Neural cell (in vitro differentiated cells): ENCODE measurements at regions not wholly inside any gene's neighbourhood (a gene's known extent, or its start where the extent isn't known, plus 50 kb on each side); places are given as distances from the start of the nearest gene placed in this dataset.

Experiments used
- H2AFZ ChIP-seq: fragments of 200-600, 300-800 bp; sonication (generic), shearing (Covaris generic); 2 replicates; pipeline ENCODE4 v1.6.0; 2014; ENCODE audit warnings: low read depth, mild to moderate bottlenecking, antibody characterized with exemption, low read length, moderate library complexity
- H3F3A ChIP-seq: fragments of 200-600 bp; shearing (Covaris generic); 2 replicates; pipeline ENCODE4 v1.6.1; 2016; ENCODE audit warnings: mild to moderate bottlenecking, moderate library complexity, mixed read lengths, antibody characterized with exemption, low read length; ENCODE audit not compliant: insufficient read depth, poor library complexity, severe bottlenecking
- H3K27ac ChIP-seq: fragments of 200-600, 300-800 bp; sonication (generic), shearing (Covaris generic); 2 replicates; pipeline ENCODE4 v1.5.1; 2014; ENCODE audit warnings: mild to moderate bottlenecking, low read length, moderate library complexity
- H3K27me3 ChIP-seq: fragments of 300-800, 200-600 bp; sonication (generic), shearing (Covaris generic); 2 replicates; pipeline ENCODE4 v1.6.0; 2014; ENCODE audit warnings: mild to moderate bottlenecking, low read depth, low read length, moderate library complexity; ENCODE audit not compliant: insufficient read depth
- H3K36me3 ChIP-seq: fragments of 300-800, 200-600 bp; sonication (generic), shearing (Covaris generic); 2 replicates; pipeline ENCODE4 v1.5.1; 2014; ENCODE audit warnings: mild to moderate bottlenecking, antibody characterized with exemption, low read length, moderate library complexity; ENCODE audit not compliant: insufficient read depth
- H3K4me2 ChIP-seq: fragments of 300-800, 200-600 bp; sonication (generic), shearing (Covaris generic); 2 replicates; pipeline ENCODE4 v1.6.0; 2014; ENCODE audit warnings: mild to moderate bottlenecking, low read length
- H3K4me3 ChIP-seq: fragments of 300-800, 200-600 bp; sonication (generic), shearing (Covaris generic); 2 replicates; pipeline ENCODE4 v1.5.1; 2014; ENCODE audit warnings: mild to moderate bottlenecking, low read length, moderate library complexity
- H3K79me2 ChIP-seq: fragments of 200-600 bp; shearing (Covaris generic); replicated peaks from 2 replicates; pipeline ENCODE4 v1.6.0; 2014; ENCODE audit warnings: mild to moderate bottlenecking, low read length, moderate library complexity; ENCODE audit not compliant: insufficient read depth
- H3K9ac ChIP-seq: fragments of 300-800, 200-600 bp; sonication (generic), shearing (Covaris generic); 2 replicates; pipeline ENCODE4 v1.6.1; 2016; ENCODE audit warnings: mild to moderate bottlenecking, low read length, mixed read lengths
- H3K9me2 ChIP-seq: fragments of 200-600 bp; shearing (Covaris generic); 2 replicates; pipeline ENCODE4 v1.6.1; 2016; ENCODE audit warnings: mild to moderate bottlenecking, low read length, mixed read lengths; ENCODE audit not compliant: insufficient read depth
- H3K9me3 ChIP-seq: fragments of 200-600, 300-800 bp; sonication (generic), shearing (Covaris generic); 2 replicates; pipeline ENCODE4 v1.6.1; 2016; ENCODE audit warnings: mild to moderate bottlenecking, mixed run types, low read length, moderate library complexity, mixed read lengths
- H4K20me1 ChIP-seq: fragments of 200-600 bp; shearing (Covaris generic); 2 replicates; pipeline ENCODE4 v1.6.1; 2016; ENCODE audit warnings: mild to moderate bottlenecking, mixed run types; ENCODE audit not compliant: insufficient read depth
- CTCF ChIP-seq: fragments of 450-650 bp; IDR thresholded peaks from 2 replicates; pipeline ENCODE4 v1.5.1; 2014; ENCODE audit warnings: antibody characterized with exemption, mild to moderate bottlenecking, moderate library complexity; ENCODE audit not compliant: poor library complexity, severe bottlenecking
- EP300 ChIP-seq: fragments of 450-650 bp; conservative IDR thresholded peaks from 2 replicates; pipeline ENCODE4 v1.6.1; 2014; ENCODE audit warnings: antibody characterized with exemption, mild to moderate bottlenecking, moderate library complexity; ENCODE audit not compliant: poor library complexity, severe bottlenecking
- EZH2 ChIP-seq: fragments of 200-600, 300-800 bp; shearing (Covaris generic), sonication (generic); IDR thresholded peaks from 2 replicates; pipeline ENCODE4 v1.6.1; 2014; ENCODE audit warnings: antibody characterized with exemption, low read length, borderline replicate concordance, mild to moderate bottlenecking; ENCODE audit not compliant: insufficient read depth, poor library complexity, severe bottlenecking
- MXI1 ChIP-seq: fragments of 450-650 bp; conservative IDR thresholded peaks from 2 replicates; pipeline ENCODE4 v1.6.1; 2014; ENCODE audit warnings: antibody characterized with exemption, mild to moderate bottlenecking; ENCODE audit not compliant: poor library complexity, severe bottlenecking
- POLR2AphosphoS5 ChIP-seq: IDR thresholded peaks from 2 replicates; pipeline ENCODE4 v1.6.1; 2012
- RAD21 ChIP-seq: fragments of 450-650 bp; conservative IDR thresholded peaks from 2 replicates; pipeline ENCODE4 v1.6.1; 2014; ENCODE audit warnings: antibody characterized with exemption, mild to moderate bottlenecking, moderate library complexity
- REST ChIP-seq: IDR thresholded peaks from 2 replicates; pipeline ENCODE4 v1.6.1; 2012; ENCODE audit warnings: borderline replicate concordance
- SMC3 ChIP-seq: fragments of 450-650 bp; conservative IDR thresholded peaks from 2 replicates; pipeline ENCODE4 v1.6.1; 2014; ENCODE audit warnings: antibody characterized with exemption, mild to moderate bottlenecking, moderate library complexity; ENCODE audit not compliant: poor library complexity
- TAF1 ChIP-seq: IDR thresholded peaks from 2 replicates; pipeline ENCODE4 v1.6.1; 2012; ENCODE audit warnings: low read depth

GRCh38 chr13:84029396-84029795 lies 147.1 kb upstream of the SLITRK1 start:
- no peaks in the 10 kb centered on the region for H3K79me2 ChIP-seq
- H2AFZ ChIP-seq = no peak overlapping the region
- H3K27me3 ChIP-seq = no peaks in the 10 kb centered on the region
- no peaks in the 10 kb centered on the region for H3K9me2 ChIP-seq
- H3K9me3 ChIP-seq = no peaks in the 10 kb centered on the region
- no peaks in the 10 kb centered on the region for H3F3A ChIP-seq
- H3K9ac ChIP-seq = no peak overlapping the region
- TF ChIP-seq RAD21 (no peak), EZH2 (no peak), CTCF (no peak), POLR2AphosphoS5 (no peak), MXI1 (no peak), TAF1 (no peak), SMC3 (no peak)
- no peak overlapping the region for H3K27ac ChIP-seq
- no peaks in the 10 kb centered on the region for H3K36me3 ChIP-seq
- no peaks in the 10 kb centered on the region for H4K20me1 ChIP-seq
- H3K4me3 ChIP-seq = no peak overlapping the region
- H3K4me2 ChIP-seq = no peak overlapping the region

- Histone ChIP-seq H3K9ac (no peak overlapping the region), H3K9me2 (no peaks in the 10 kb centered on the region), H3K36me3 (no peaks in the 10 kb centered on the region), H3K9me3 (no peaks in the 10 kb centered on the region), H2AFZ (no peak overlapping the region), H3K4me2 (no peak overlapping the region), H3K27me3 (no peaks in the 10 kb centered on the region), H3K4me3 (no peak overlapping the region), H3K27ac (no peak overlapping the region), H4K20me1 (no peaks in the 10 kb centered on the region), H3F3A (no peaks in the 10 kb centered on the region), H3K79me2 (no peaks in the 10 kb centered on the region)
- TF ChIP-seq RAD21 (no peak), TAF1 (no peak)
Observed at GRCh38 chr13:84025824-84026223, 143.6 kb upstream of the SLITRK1 start.

- no peak for TF ChIP-seq EZH2
- no peak for TF ChIP-seq RAD21
- TF ChIP-seq CTCF = no peak
- no peak for TF ChIP-seq SMC3
- TF ChIP-seq REST = no peak
- no peak for TF ChIP-seq EP300
- TF ChIP-seq TAF1 = no peak
- no peak for TF ChIP-seq MXI1
- TF ChIP-seq POLR2AphosphoS5 = no peak
- Histone ChIP-seq H3K79me2 (no peaks in the 10 kb centered on the region), H3K36me3 (no peaks in the 10 kb centered on the region), H3K9ac (no peak overlapping the region), H3F3A (no peaks in the 10 kb centered on the region), H3K4me3 (no peak overlapping the region), H4K20me1 (no peaks in the 10 kb centered on the region), H3K9me3 (no peaks in the 10 kb centered on the region), H3K4me2 (no peak overlapping the region), H3K27me3 (no peaks in the 10 kb centered on the region), H3K9me2 (no peaks in the 10 kb centered on the region), H3K27ac (no peak overlapping the region), H2AFZ (no peak overlapping the region)
Observed at GRCh38 chr13:83996415-83996814, 114.1 kb upstream of the SLITRK1 start.
